ENCODE measurements at regions not wholly inside any gene's neighbourhood (a gene's known extent, or its start where the extent isn't known, plus 50 kb on each side); places are given as distances from the start of the nearest gene placed in this dataset.

GRCh38 chr2:155350783-155351580 lies 652.5 kb downstream of the KCNJ3 start:
- no peaks in the 10 kb centered on the region for H4K20me1 ChIP-seq (ENCODE audit: insufficient read depth, low read length)
- FAIRE-seq (no peak), DNase-seq (ENCODE audit: low read depth) (no peak)
- H3K27ac ChIP-seq (ENCODE audit: low read depth, low read length), result no peak overlapping the region
- no peak for TF ChIP-seq CTCF (IDR thresholded peaks at IDR 0.05; ENCODE audit: insufficient read depth, low read depth, low read length)
- TF ChIP-seq EZH2 (IDR thresholded peaks at IDR 0.05; ENCODE audit: insufficient read depth, low read length), result no peak
- Mint-ChIP-seq H3K27me3 (ENCODE audit: low read depth, unreplicated experiment) (peaks cover 3% of the 10 kb centered on the region), H3K27ac (ENCODE audit: unreplicated experiment) (no peak overlapping the region), H3K36me3 (ENCODE audit: low read depth, unreplicated experiment) (no peaks in the 10 kb centered on the region), H3K4me3 (ENCODE audit: unreplicated experiment) (no peak overlapping the region), H3K9me3 (ENCODE audit: unreplicated experiment) (peaks cover 3% of the 10 kb centered on the region), H3K4me1 (ENCODE audit: low read depth, unreplicated experiment) (peaks cover 12% of the 10 kb centered on the region)
- H3K9ac ChIP-seq (ENCODE audit: low read length), result no peak overlapping the region
- no peaks in the 10 kb centered on the region for H3K79me2 ChIP-seq (ENCODE audit: insufficient read depth, low read length)
- H3K9me3 ChIP-seq (ENCODE audit: insufficient read depth, low read depth, low read length), result peaks cover 3% of the 10 kb centered on the region
- no peaks in the 10 kb centered on the region for H3K4me1 ChIP-seq (ENCODE audit: insufficient read depth, low read length)
- H3K27me3 ChIP-seq (ENCODE audit: insufficient read depth, low read length), result no peaks in the 10 kb centered on the region
- H2AFZ ChIP-seq (ENCODE audit: low read depth, low read length), result no peak overlapping the region
- H3K36me3 ChIP-seq (ENCODE audit: insufficient read depth, low read length), result no peaks in the 10 kb centered on the region
- no peak overlapping the region for H3K4me3 ChIP-seq (ENCODE audit: insufficient read depth, low read depth, low read length)
- no peak overlapping the region for H3K4me2 ChIP-seq (ENCODE audit: low read length)

DNA sequence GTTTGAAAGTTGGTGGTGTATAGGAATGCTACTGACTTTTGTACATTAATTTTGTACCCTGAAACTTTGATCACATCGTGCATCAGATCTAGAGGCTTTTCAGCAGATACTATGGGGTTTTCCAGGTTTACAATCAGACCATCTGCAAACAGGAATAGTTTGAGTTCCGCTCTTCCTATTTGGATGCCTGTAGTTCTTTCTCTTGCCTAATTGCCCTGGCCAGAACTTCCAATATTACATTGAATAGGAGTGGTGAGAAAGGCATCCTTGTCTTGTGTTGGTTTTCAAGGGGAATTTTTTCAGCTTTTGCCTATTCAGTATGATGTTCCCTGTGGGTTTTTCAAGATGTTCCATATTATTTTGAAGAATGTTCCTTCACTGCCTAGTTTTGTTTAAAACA lies 633.5 kb downstream of the KCNJ3 start:
- Histone ChIP-seq H3K27ac (ENCODE audit: low read depth, low read length) (no peak overlapping the region), H3K4me2 (ENCODE audit: low read length) (no peak overlapping the region), H3K9me3 (ENCODE audit: insufficient read depth, low read depth, low read length) (no peaks in the 10 kb centered on the region), H3K27me3 (ENCODE audit: insufficient read depth, low read length) (no peaks in the 10 kb centered on the region), H3K4me3 (ENCODE audit: insufficient read depth, low read depth, low read length) (no peak overlapping the region), H3K79me2 (ENCODE audit: insufficient read depth, low read length) (no peaks in the 10 kb centered on the region), H4K20me1 (ENCODE audit: insufficient read depth, low read length) (no peaks in the 10 kb centered on the region), H3K4me1 (ENCODE audit: insufficient read depth, low read length) (no peaks in the 10 kb centered on the region), H3K36me3 (ENCODE audit: insufficient read depth, low read length) (no peaks in the 10 kb centered on the region), H2AFZ (ENCODE audit: low read depth, low read length) (no peak overlapping the region), H3K9ac (ENCODE audit: low read length) (no peak overlapping the region)
- no peaks in the 10 kb centered on the region for H3K9me3 Mint-ChIP-seq (ENCODE audit: unreplicated experiment)
- no peak overlapping the region for H3K27ac Mint-ChIP-seq (ENCODE audit: unreplicated experiment)
- H3K27me3 Mint-ChIP-seq (ENCODE audit: low read depth, unreplicated experiment), result no peaks in the 10 kb centered on the region
- H3K4me1 Mint-ChIP-seq (ENCODE audit: low read depth, unreplicated experiment), result no peaks in the 10 kb centered on the region
- H3K36me3 Mint-ChIP-seq (ENCODE audit: low read depth, unreplicated experiment), result no peaks in the 10 kb centered on the region
- no peak overlapping the region for H3K4me3 Mint-ChIP-seq (ENCODE audit: unreplicated experiment)
- DNase-seq (ENCODE audit: low read depth) (no peak), FAIRE-seq (no peak)
- TF ChIP-seq CTCF (IDR thresholded peaks at IDR 0.05; ENCODE audit: insufficient read depth, low read depth, low read length) (no peak), EZH2 (IDR thresholded peaks at IDR 0.05; ENCODE audit: insufficient read depth, low read length) (no peak)

GRCh38 chr2:155320236-155320635 lies 621.7 kb downstream of the KCNJ3 start:
- TF ChIP-seq EZH2 (IDR thresholded peaks at IDR 0.05; ENCODE audit: insufficient read depth, low read length) (no peak), CTCF (IDR thresholded peaks at IDR 0.05; ENCODE audit: insufficient read depth, low read depth, low read length) (no peak)
- Histone ChIP-seq H3K79me2 (ENCODE audit: insufficient read depth, low read length) (no peaks in the 10 kb centered on the region), H3K9ac (ENCODE audit: low read length) (no peak overlapping the region), H3K27ac (ENCODE audit: low read depth, low read length) (no peak overlapping the region), H3K4me1 (ENCODE audit: insufficient read depth, low read length) (no peaks in the 10 kb centered on the region), H3K4me2 (ENCODE audit: low read length) (no peak overlapping the region), H2AFZ (ENCODE audit: low read depth, low read length) (no peak overlapping the region), H4K20me1 (ENCODE audit: insufficient read depth, low read length) (no peaks in the 10 kb centered on the region), H3K9me3 (ENCODE audit: insufficient read depth, low read depth, low read length) (no peaks in the 10 kb centered on the region), H3K36me3 (ENCODE audit: insufficient read depth, low read length) (no peaks in the 10 kb centered on the region), H3K4me3 (ENCODE audit: insufficient read depth, low read depth, low read length) (no peak overlapping the region), H3K27me3 (ENCODE audit: insufficient read depth, low read length) (no peaks in the 10 kb centered on the region)
- Mint-ChIP-seq H3K4me3 (ENCODE audit: unreplicated experiment) (no peak overlapping the region), H3K27me3 (ENCODE audit: low read depth, unreplicated experiment) (no peaks in the 10 kb centered on the region), H3K9me3 (ENCODE audit: unreplicated experiment) (no peaks in the 10 kb centered on the region), H3K27ac (ENCODE audit: unreplicated experiment) (no peak overlapping the region), H3K4me1 (ENCODE audit: low read depth, unreplicated experiment) (no peaks in the 10 kb centered on the region), H3K36me3 (ENCODE audit: low read depth, unreplicated experiment) (no peaks in the 10 kb centered on the region)
- FAIRE-seq, result no peak
- DNase-seq (ENCODE audit: low read depth), result no peak

Measured in astrocyte (in vitro differentiated cells and primary cell).